Upper lobe of left lung (tissue), 4 donors: ENCODE measurements at regions not wholly inside any gene's neighbourhood (a gene's known extent, or its start where the extent isn't known, plus 50 kb on each side); places are given as distances from the start of the nearest gene placed in this dataset.

Experiments used
- CTCF ChIP-seq, 6 experiments: fragments of 450-650 bp in 4 of 6; fragments of 200-600 bp in 2 of 6; sonication (generic) in 2 of 6; IDR thresholded peaks; one replicate each; pipeline ENCODE4 v1.5.1; 2016 to 2019; ENCODE audit warnings: antibody characterized with exemption in 6 of 6
- POLR2AphosphoS5 ChIP-seq, 2 donors: sonication (generic); formaldehyde crosslinking; IDR thresholded peaks; one replicate each; pipeline ENCODE4 v1.5.1; 2017; ENCODE audit warnings: antibody characterized with exemption in 2 of 2

DNA sequence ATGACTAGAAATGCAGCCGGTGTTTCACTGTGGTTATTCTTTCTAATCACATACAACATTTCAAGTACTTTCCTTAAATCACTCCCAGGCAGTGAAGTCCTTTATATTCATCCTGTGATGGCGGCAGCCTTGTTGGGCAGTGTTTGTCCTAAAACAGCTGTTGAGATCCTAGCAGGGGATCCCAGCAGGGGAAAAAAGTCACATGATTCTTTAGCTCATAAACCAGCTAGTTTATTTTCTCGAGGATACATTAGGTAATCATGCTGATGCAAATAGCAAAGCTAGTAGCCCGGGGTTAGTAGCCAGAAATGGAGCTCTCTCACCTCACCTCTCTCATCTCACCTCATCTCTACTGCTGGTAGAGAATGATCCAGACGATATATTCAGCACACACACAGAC lies 70.5 kb downstream of the FOXD1 start:
- TF ChIP-seq CTCF (IDR thresholded peaks at IDR 0.05) (no peak), POLR2AphosphoS5 (IDR thresholded peaks at IDR 0.05) (no peak)
